ENCODE measurements at regions not wholly inside any gene's neighbourhood (a gene's known extent, or its start where the extent isn't known, plus 50 kb on each side); places are given as distances from the start of the nearest gene placed in this dataset.

GRCh38 chr2:63767307-63767706 is 74.4 kb upstream of the UGP2 start:
- Histone ChIP-seq H3K4me1 (no peaks in the 10 kb centered on the region), H3K36me3 (no peaks in the 10 kb centered on the region), H3K9me3 (no peaks in the 10 kb centered on the region), H3K27me3 (no peaks in the 10 kb centered on the region), H3K27ac (no peak overlapping the region), H3K4me3 (no peak overlapping the region)
- no peak for TF ChIP-seq POLR2A (IDR thresholded peaks at IDR 0.05)
- TF ChIP-seq, protein P1, sequence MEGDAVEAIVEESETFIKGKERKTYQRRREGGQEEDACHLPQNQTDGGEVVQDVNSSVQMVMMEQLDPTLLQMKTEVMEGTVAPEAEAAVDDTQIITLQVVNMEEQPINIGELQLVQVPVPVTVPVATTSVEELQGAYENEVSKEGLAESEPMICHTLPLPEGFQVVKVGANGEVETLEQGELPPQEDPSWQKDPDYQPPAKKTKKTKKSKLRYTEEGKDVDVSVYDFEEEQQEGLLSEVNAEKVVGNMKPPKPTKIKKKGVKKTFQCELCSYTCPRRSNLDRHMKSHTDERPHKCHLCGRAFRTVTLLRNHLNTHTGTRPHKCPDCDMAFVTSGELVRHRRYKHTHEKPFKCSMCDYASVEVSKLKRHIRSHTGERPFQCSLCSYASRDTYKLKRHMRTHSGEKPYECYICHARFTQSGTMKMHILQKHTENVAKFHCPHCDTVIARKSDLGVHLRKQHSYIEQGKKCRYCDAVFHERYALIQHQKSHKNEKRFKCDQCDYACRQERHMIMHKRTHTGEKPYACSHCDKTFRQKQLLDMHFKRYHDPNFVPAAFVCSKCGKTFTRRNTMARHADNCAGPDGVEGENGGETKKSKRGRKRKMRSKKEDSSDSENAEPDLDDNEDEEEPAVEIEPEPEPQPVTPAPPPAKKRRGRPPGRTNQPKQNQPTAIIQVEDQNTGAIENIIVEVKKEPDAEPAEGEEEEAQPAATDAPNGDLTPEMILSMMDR (IDR thresholded peaks at IDR 0.05) = no peak
- no peak for DNase-seq

- H3K36me3 ChIP-seq = no peaks in the 10 kb centered on the region
- no peaks in the 10 kb centered on the region for H3K9me3 ChIP-seq
- no peak overlapping the region for H3K27ac ChIP-seq
- TF ChIP-seq, protein P1 (IDR thresholded peaks at IDR 0.05) = no peak
- no peak overlapping the region for H3K4me3 ChIP-seq
- no peaks in the 10 kb centered on the region for H3K4me1 ChIP-seq
- H3K27me3 ChIP-seq = no peaks in the 10 kb centered on the region
- DNase-seq = no peak
Measured at GRCh38 chr2:63768051-63768450, 73.6 kb upstream of the UGP2 start.

DNA sequence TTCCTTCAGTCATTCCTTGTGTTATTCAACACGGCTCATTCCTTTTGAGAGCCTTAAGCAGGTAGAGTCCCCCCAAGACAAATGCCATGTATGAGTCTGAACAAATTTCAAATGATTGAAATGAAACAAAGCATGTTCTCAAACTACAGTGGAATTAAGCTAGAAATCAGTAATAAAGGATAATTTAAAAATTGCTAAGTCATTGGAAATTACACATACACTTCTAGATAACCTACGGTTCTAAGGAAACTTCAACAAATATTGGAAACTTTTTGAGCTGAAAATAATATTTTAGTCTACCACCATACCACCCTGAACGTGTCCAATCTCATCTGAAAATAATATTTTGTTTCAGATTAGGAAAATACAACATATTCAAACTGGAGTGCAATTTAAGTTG is 71.8 kb upstream of the UGP2 start:
- Histone ChIP-seq H3K36me3 (no peaks in the 10 kb centered on the region), H3K4me3 (no peak overlapping the region), H3K4me1 (no peaks in the 10 kb centered on the region), H3K9me3 (no peaks in the 10 kb centered on the region), H3K27ac (no peak overlapping the region), H3K27me3 (no peaks in the 10 kb centered on the region)
- no peak for DNase-seq
- TF ChIP-seq POLR2A (IDR thresholded peaks at IDR 0.05) = no peak
- TF ChIP-seq, protein P1 (IDR thresholded peaks at IDR 0.05) = no peak

DNA sequence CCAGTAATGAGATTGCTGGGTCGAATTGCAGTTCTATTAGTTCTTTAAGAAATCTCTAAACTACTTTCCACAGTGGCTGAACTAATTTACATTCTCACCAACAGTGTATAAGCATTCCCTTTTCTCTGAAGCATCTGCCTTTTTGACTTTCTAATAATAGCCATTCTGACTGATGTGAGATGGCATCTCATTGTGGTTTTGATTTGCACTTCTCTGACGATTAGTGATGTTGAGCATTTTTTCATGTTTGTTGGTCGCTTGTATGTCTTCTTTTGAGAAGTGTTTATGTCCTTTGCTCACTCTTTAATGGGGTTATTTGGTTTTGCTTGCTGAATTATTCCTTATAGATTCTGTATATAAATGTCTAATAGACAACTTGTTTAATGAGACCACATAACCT is 69.6 kb upstream of the UGP2 start:
- Histone ChIP-seq H3K27ac (no peak overlapping the region), H3K4me1 (no peaks in the 10 kb centered on the region), H3K27me3 (no peaks in the 10 kb centered on the region), H3K9me3 (no peaks in the 10 kb centered on the region), H3K4me3 (no peak overlapping the region), H3K36me3 (no peaks in the 10 kb centered on the region)
- TF ChIP-seq POLR2A (IDR thresholded peaks at IDR 0.05) = no peak
- TF ChIP-seq, protein P1 (IDR thresholded peaks at IDR 0.05) = no peak
- no peak for DNase-seq

DNA sequence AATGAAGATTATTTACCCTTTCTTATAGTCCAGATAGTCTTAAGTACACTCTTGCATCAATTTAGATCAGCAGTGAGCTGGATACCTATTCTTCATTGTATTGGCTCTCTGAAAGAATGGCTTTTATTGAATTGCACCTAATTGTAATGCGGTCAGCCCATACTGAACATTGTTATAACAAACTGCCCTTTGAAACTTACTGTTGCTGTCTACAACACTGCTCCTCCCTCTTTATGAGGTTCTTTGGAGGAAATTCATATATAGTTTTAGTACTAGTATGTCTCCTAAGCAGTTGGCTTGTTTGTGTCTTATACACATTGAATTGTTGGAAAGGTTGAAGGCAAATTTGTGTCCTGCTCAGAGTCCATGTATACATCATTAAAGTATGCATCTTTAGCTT is 66.5 kb upstream of the UGP2 start:
- Histone ChIP-seq H3K27me3 (no peaks in the 10 kb centered on the region), H3K4me1 (no peaks in the 10 kb centered on the region), H3K4me3 (no peak overlapping the region), H3K9me3 (no peaks in the 10 kb centered on the region), H3K27ac (no peak overlapping the region), H3K36me3 (no peaks in the 10 kb centered on the region)
- DNase-seq = no peak
- TF ChIP-seq POLR2A (IDR thresholded peaks at IDR 0.05) = no peak
- TF ChIP-seq, protein P1 (IDR thresholded peaks at IDR 0.05) = no peak

DNA sequence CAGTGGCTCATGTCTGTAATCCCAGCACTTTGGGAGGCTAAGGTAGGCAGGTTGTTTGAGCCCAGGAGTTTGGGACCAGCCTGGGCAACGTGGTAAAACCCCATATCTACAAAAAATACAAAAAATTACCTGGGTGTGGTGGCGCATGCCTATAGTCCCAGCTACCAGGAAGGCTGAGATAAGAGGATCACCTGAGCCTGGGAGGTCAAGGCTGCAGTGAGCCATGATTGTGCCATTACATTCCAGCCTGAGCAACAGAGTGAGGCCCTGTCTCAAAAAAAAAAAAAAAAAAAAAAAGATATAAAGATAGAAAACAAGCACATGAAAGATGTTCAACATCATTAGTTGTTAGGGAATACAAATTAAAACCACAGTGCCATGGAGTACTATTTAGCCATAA is 65.3 kb upstream of the UGP2 start:
- DNase-seq = no peak
- H3K27ac ChIP-seq = no peak overlapping the region
- TF ChIP-seq POLR2A (IDR thresholded peaks at IDR 0.05) = no peak
- TF ChIP-seq, protein P1 (IDR thresholded peaks at IDR 0.05) = no peak
- no peaks in the 10 kb centered on the region for H3K27me3 ChIP-seq
- H3K36me3 ChIP-seq = no peaks in the 10 kb centered on the region
- H3K4me3 ChIP-seq = no peak overlapping the region
- no peaks in the 10 kb centered on the region for H3K9me3 ChIP-seq
- no peaks in the 10 kb centered on the region for H3K4me1 ChIP-seq

Data from Peyer's patch (tissue), 4 donors.